Vagina (tissue), 2 donors: ENCODE measurements at regions not wholly inside any gene's neighbourhood (a gene's known extent, or its start where the extent isn't known, plus 50 kb on each side); places are given as distances from the start of the nearest gene placed in this dataset.

Experiments
- DNase-seq, 2 donors: peaks; one replicate each; pipeline ENCODE4 v3.0.0-alpha.2; 2017; ENCODE audit errors: extremely low spot score in 2 of 2
- H3K27ac ChIP-seq: fragments of 200-600 bp; sonication (generic); one replicate; pipeline ENCODE4 v1.5.1; 2019
- H3K27me3 ChIP-seq: fragments of 200-600 bp; sonication (generic); one replicate; pipeline ENCODE4 v1.5.1; 2019
- H3K36me3 ChIP-seq, 2 donors: fragments of 200-600 bp; sonication (generic); one replicate each; pipeline ENCODE4 v1.5.1; 2017 to 2019
- H3K4me1 ChIP-seq: fragments of 200-600 bp; sonication (generic); one replicate; pipeline ENCODE4 v1.5.1; 2019
- H3K4me3 ChIP-seq, 2 donors: fragments of 200-600 bp; sonication (generic); 1 replicate in 1 of 2; 2 replicates in 1 of 2; pipeline ENCODE4 v1.5.1; 2016 to 2019
- H3K9me3 ChIP-seq: fragments of 200-600 bp; sonication (generic); one replicate; pipeline ENCODE4 v1.5.1; 2019
- CTCF ChIP-seq, 3 experiments: fragments of 450-650 bp in 2 of 3; fragments of 200-600 bp in 1 of 3; sonication (generic) in 1 of 3; IDR thresholded peaks; one replicate each; pipeline ENCODE4 v1.5.1; 2017 to 2019; ENCODE audit warnings: antibody characterized with exemption in 3 of 3, mild to moderate bottlenecking in 2 of 3, moderate library complexity in 2 of 3
- POLR2A ChIP-seq, 2 donors: fragments of 450-650 bp; IDR thresholded peaks; one replicate each; pipeline ENCODE4 v1.6.1; 2017; ENCODE audit warnings: antibody characterized with exemption in 2 of 2, mild to moderate bottlenecking in 2 of 2, moderate library complexity in 2 of 2
- POLR2AphosphoS5 ChIP-seq, 2 donors: sonication (generic); formaldehyde crosslinking; IDR thresholded peaks; one replicate each; pipeline ENCODE4 v1.9.0; 2017; ENCODE audit warnings: antibody characterized with exemption in 2 of 2, mild to moderate bottlenecking in 2 of 2, low read depth in 1 of 2; ENCODE audit not compliant: insufficient read depth in 1 of 2
- intact Hi-C: fragments of 100-400 bp; cut with DNase I; formaldehyde crosslinking; loops from one replicate; pipeline ENCODE4 v1.15.1; 2023

GRCh38 chr16:79337906-79338305, 262.6 kb downstream of the MAF start:
- Histone ChIP-seq H3K4me1 (peaks cover 4% of the 10 kb centered on the region), H3K4me3 (no peak overlapping the region), H3K36me3 (no peaks in the 10 kb centered on the region), H3K27ac (no peak overlapping the region), H3K27me3 (no peaks in the 10 kb centered on the region), H3K9me3 (no peaks in the 10 kb centered on the region)
- no peak for TF ChIP-seq CTCF (IDR thresholded peaks at IDR 0.05)
- no peak for TF ChIP-seq POLR2A (IDR thresholded peaks at IDR 0.05)
- no peak for TF ChIP-seq POLR2AphosphoS5 (IDR thresholded peaks at IDR 0.05; ENCODE audit: insufficient read depth in 1 of 2, low read depth in 1 of 2)
- no peak for DNase-seq
- intact Hi-C loops = no loop called here

DNA sequence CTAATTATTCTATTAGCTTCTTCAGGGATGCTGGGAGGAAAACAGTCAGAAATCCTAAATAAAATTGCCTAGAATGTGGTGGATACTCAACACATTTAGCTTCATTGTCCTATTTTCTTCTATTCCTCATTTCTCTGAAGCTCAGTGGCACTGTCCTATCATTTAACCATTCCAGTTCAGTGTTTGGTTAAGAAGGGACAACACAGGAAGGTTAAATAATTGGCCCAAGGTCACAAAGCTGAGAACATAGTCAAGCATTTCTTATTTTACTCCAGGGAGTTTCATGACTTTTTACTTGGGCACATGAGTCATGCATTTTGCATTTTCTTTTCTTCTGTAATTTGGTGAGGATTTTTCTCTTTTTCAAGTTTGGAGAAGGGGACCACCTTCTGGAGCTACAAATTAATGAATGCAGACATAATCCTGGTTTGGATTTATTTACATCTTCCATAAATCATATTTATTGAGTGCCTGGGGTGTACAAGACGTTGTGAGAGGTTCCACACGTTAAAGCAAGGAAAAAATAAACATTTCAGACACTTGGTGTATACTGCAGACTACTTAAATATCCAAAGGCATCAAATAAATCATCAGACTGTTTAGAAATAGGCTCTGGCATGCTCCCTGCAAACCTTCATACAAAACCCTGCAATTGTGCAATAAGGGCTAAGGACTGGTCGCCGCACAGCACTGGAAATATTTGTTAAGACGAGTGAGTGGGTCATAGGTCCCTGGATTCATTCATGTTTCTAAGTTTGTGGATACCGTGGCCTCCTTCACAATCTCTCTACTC, 263.9 kb downstream of the MAF start:
- H3K9me3 ChIP-seq = no peaks in the 10 kb centered on the region
- TF ChIP-seq CTCF (IDR thresholded peaks at IDR 0.05) (no peak), POLR2A (IDR thresholded peaks at IDR 0.05) (no peak), POLR2AphosphoS5 (IDR thresholded peaks at IDR 0.05; ENCODE audit: insufficient read depth in 1 of 2, low read depth in 1 of 2) (peak in 1 of 2 donors; percentile 23)
- intact Hi-C loops = no loop called here
- no peak for DNase-seq
- H3K4me1 ChIP-seq = peaks cover 4% of the 10 kb centered on the region
- H3K27me3 ChIP-seq = no peaks in the 10 kb centered on the region
- no peak overlapping the region for H3K27ac ChIP-seq
- H3K4me3 ChIP-seq = no peak overlapping the region
- H3K36me3 ChIP-seq = no peaks in the 10 kb centered on the region

GRCh38 chr16:79334127-79334526, 266.4 kb downstream of the MAF start:
- Histone ChIP-seq H3K36me3 (no peaks in the 10 kb centered on the region), H3K9me3 (no peaks in the 10 kb centered on the region), H3K4me1 (peaks cover 4% of the 10 kb centered on the region), H3K27me3 (no peaks in the 10 kb centered on the region), H3K27ac (no peak overlapping the region), H3K4me3 (no peak overlapping the region)
- no peak for DNase-seq
- TF ChIP-seq POLR2A (IDR thresholded peaks at IDR 0.05) (no peak), CTCF (IDR thresholded peaks at IDR 0.05) (no peak), POLR2AphosphoS5 (IDR thresholded peaks at IDR 0.05; ENCODE audit: insufficient read depth in 1 of 2, low read depth in 1 of 2) (no peak)
- intact Hi-C loops = no loop called here

- no peak for DNase-seq
- no peak overlapping the region for H3K27ac ChIP-seq
- H3K4me3 ChIP-seq = no peak overlapping the region
- H3K4me1 ChIP-seq = peaks cover 12% of the 10 kb centered on the region
- no peaks in the 10 kb centered on the region for H3K36me3 ChIP-seq
- intact Hi-C loops = no loop called here
- H3K9me3 ChIP-seq = no peaks in the 10 kb centered on the region
- H3K27me3 ChIP-seq = no peaks in the 10 kb centered on the region
- no peak for TF ChIP-seq POLR2A (IDR thresholded peaks at IDR 0.05)
- no peak for TF ChIP-seq POLR2AphosphoS5 (IDR thresholded peaks at IDR 0.05; ENCODE audit: insufficient read depth in 1 of 2, low read depth in 1 of 2)
- TF ChIP-seq CTCF (IDR thresholded peaks at IDR 0.05) = no peak
Observed at GRCh38 chr16:79331066-79331465, 269.5 kb downstream of the MAF start.

DNA sequence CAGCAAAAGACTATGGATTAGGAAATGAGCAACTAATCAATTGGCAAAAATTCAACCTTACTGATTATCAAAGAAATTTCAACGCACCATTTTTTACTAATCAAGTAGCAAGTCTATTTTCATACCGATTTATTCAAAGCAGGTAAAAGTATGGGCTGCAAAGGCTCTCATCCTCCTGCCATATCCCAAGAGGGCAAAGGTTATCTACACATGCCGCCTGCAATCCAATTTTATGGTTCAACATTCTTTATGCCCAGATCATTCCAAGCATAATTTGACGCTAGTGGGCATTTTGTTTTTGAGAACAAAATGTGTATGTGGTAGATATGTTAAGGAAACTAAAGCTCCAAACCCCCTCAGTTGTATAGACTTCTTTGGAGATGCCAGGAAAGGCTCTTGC, 270.6 kb downstream of the MAF start:
- intact Hi-C loops = no loop called here
- Histone ChIP-seq H3K36me3 (no peaks in the 10 kb centered on the region), H3K27me3 (no peaks in the 10 kb centered on the region), H3K27ac (no peak overlapping the region), H3K4me1 (peaks cover 12% of the 10 kb centered on the region), H3K9me3 (no peaks in the 10 kb centered on the region), H3K4me3 (no peak overlapping the region)
- DNase-seq = no peak
- TF ChIP-seq POLR2A (IDR thresholded peaks at IDR 0.05) (no peak), CTCF (IDR thresholded peaks at IDR 0.05) (no peak), POLR2AphosphoS5 (IDR thresholded peaks at IDR 0.05; ENCODE audit: insufficient read depth in 1 of 2, low read depth in 1 of 2) (no peak)
